ENCODE measurements at regions not wholly inside any gene's neighbourhood (a gene's known extent, or its start where the extent isn't known, plus 50 kb on each side); places are given as distances from the start of the nearest gene placed in this dataset.

DNA sequence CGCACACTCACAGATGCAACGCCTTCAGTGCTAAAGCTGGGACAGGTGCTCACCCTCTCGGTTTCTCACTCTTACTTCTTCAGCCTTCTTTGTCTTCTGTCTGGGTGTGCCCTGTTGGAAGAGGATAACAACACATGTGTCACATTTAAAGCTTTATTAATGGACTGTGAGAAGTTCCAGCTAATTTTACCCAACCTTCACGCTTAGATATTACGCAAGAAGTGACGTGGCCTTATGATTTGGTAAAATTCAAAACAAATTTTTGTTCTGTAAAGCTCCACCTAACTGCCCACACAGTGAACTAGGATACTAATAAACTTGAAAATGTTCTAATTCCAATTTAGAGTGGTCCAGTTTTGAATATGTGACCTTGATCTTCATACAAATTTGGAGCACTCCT is 66.7 kb upstream of the LRCH1 start:
- TF ChIP-seq POLR2A (IDR thresholded peaks at IDR 0.05): no peak
- TF ChIP-seq, protein P1, sequence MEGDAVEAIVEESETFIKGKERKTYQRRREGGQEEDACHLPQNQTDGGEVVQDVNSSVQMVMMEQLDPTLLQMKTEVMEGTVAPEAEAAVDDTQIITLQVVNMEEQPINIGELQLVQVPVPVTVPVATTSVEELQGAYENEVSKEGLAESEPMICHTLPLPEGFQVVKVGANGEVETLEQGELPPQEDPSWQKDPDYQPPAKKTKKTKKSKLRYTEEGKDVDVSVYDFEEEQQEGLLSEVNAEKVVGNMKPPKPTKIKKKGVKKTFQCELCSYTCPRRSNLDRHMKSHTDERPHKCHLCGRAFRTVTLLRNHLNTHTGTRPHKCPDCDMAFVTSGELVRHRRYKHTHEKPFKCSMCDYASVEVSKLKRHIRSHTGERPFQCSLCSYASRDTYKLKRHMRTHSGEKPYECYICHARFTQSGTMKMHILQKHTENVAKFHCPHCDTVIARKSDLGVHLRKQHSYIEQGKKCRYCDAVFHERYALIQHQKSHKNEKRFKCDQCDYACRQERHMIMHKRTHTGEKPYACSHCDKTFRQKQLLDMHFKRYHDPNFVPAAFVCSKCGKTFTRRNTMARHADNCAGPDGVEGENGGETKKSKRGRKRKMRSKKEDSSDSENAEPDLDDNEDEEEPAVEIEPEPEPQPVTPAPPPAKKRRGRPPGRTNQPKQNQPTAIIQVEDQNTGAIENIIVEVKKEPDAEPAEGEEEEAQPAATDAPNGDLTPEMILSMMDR (IDR thresholded peaks at IDR 0.05): no peak
